ENCODE measurements at regions not wholly inside any gene's neighbourhood (a gene's known extent, or its start where the extent isn't known, plus 50 kb on each side); places are given as distances from the start of the nearest gene placed in this dataset.

DNA sequence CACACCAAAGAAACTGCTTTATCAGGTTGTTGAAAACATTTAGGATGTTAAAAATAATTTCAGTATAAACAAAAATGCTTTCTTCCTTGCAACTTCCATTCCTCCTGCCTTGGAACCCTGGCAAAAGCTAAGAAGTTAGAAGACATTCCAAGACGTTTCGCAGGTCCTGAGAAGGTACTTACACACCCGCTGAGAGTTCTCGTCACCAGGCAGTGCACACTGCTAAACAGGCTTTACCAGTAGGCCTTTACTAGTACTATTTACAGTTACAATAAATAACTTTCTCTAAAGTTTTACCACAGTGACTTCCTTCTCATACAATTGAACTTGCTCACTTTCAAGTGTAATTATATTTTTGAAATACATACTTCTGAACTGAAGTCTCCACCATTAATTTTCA lies 81.4 kb upstream of the RPS6KA2 start:
- intact Hi-C loops (cut with micrococcal nuclease) = no loop called here
- Histone ChIP-seq H3K79me2 (ENCODE audit: control insufficient read depth, insufficient read depth, low read length) (no peaks in the 10 kb centered on the region), H3K27ac (ENCODE audit: low read length in 2 of 2) (no peak overlapping the region), H3K4me1 (ENCODE audit: control insufficient read depth in 2 of 2, insufficient read depth in 2 of 2, low read length in 2 of 2) (peaks cover 0 to 2% of the 10 kb centered on the region in 2 donors), H3K4me3 (ENCODE audit: control extremely low read depth in 1 of 5, extremely low read depth in 1 of 5, insufficient read depth in 1 of 5, low read depth in 2 of 5, low read length in 4 of 5) (no peak overlapping the region), H3K9ac (ENCODE audit: low read length) (no peak overlapping the region), H3K27me3 (replicated peaks in 1 of 4; ENCODE audit: control extremely low read depth in 1 of 4, control insufficient read depth in 3 of 4, insufficient read depth in 4 of 4, low read length in 3 of 4) (peaks cover 0 to 2% (median 0%) of the 10 kb centered on the region in 4 experiments), H3K9me3 (ENCODE audit: control extremely low read depth in 1 of 3, control insufficient read depth in 2 of 3, insufficient read depth in 1 of 3, low read length in 2 of 3) (peaks cover 0 to 16% (median 10%) of the 10 kb centered on the region in 3 donors), H4K20me1 (ENCODE audit: control insufficient read depth, insufficient read depth, low read length, poor library complexity, severe bottlenecking) (no peaks in the 10 kb centered on the region), H2AFZ (ENCODE audit: insufficient read depth, low read depth, low read length, poor library complexity, severe bottlenecking) (no peak overlapping the region), H3K36me3 (replicated peaks in 1 of 2; ENCODE audit: control extremely low read depth in 1 of 2, control insufficient read depth in 1 of 2, extremely low read depth in 1 of 2, insufficient read depth in 2 of 2, low read length in 1 of 2) (no peaks in the 10 kb centered on the region), H3K4me2 (replicated peaks; ENCODE audit: low read depth, low read length, poor library complexity, severe bottlenecking) (no peak overlapping the region)
- Mint-ChIP-seq H3K4me1 (no peaks in the 10 kb centered on the region), H3K27me3 (peaks cover 23% of the 10 kb centered on the region), H3K9me3 (ENCODE audit: insufficient read depth) (peaks cover 4% of the 10 kb centered on the region), H3K27ac (no peak overlapping the region), H3K4me3 (no peak overlapping the region)
- WGBS (ENCODE audit: insufficient coverage) = 97% methylated on average over 4 of the region's 4 CpGs
- ChIA-PET POLR2A (no interaction called here), CTCF (no interaction called here)
- DNase-seq (no peak), ATAC-seq (ENCODE audit: low read depth) (no peak)
- TF ChIP-seq, protein P1, sequence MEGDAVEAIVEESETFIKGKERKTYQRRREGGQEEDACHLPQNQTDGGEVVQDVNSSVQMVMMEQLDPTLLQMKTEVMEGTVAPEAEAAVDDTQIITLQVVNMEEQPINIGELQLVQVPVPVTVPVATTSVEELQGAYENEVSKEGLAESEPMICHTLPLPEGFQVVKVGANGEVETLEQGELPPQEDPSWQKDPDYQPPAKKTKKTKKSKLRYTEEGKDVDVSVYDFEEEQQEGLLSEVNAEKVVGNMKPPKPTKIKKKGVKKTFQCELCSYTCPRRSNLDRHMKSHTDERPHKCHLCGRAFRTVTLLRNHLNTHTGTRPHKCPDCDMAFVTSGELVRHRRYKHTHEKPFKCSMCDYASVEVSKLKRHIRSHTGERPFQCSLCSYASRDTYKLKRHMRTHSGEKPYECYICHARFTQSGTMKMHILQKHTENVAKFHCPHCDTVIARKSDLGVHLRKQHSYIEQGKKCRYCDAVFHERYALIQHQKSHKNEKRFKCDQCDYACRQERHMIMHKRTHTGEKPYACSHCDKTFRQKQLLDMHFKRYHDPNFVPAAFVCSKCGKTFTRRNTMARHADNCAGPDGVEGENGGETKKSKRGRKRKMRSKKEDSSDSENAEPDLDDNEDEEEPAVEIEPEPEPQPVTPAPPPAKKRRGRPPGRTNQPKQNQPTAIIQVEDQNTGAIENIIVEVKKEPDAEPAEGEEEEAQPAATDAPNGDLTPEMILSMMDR (IDR thresholded peaks at IDR 0.05) = no peak
- TF ChIP-seq EZH2 (IDR thresholded peaks at IDR 0.05; ENCODE audit: borderline replicate concordance, insufficient read depth, low read depth, low read length, poor library complexity, severe bottlenecking) = no peak

DNA sequence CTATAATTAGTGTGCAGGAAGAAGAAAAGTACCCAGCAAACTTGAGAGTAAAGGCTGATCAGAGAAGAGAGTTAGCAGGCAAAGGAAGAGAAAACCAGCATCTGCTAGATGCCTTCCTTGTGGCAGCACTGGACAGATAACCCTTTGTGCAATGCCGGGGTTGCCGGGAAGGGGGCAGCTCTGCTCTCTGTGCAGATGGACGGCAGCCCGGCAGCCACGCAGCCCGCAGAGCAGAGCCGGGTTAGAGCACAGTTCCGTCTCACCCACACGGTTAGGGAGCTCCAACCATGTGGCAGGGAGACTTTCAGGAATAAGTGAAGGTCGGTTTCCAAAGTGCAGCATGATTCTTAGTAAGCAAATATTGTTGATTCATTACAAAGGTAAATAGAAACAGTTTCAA lies 80.0 kb upstream of the RPS6KA2 start:
- Mint-ChIP-seq H3K4me3 (no peak overlapping the region), H3K4me1 (no peaks in the 10 kb centered on the region), H3K27ac (no peak overlapping the region), H3K27me3 (peaks cover 26% of the 10 kb centered on the region), H3K9me3 (ENCODE audit: insufficient read depth) (peaks cover 4% of the 10 kb centered on the region)
- H3K27me3 ChIP-seq (replicated peaks in 1 of 4; ENCODE audit: control extremely low read depth in 1 of 4, control insufficient read depth in 3 of 4, insufficient read depth in 4 of 4, low read length in 3 of 4) = peaks cover 0 to 2% (median 0%) of the 10 kb centered on the region in 4 experiments
- no peaks in the 10 kb centered on the region for H3K79me2 ChIP-seq (ENCODE audit: control insufficient read depth, insufficient read depth, low read length)
- TF ChIP-seq, protein P1 (IDR thresholded peaks at IDR 0.05) = no peak
- TF ChIP-seq EZH2 (IDR thresholded peaks at IDR 0.05; ENCODE audit: borderline replicate concordance, insufficient read depth, low read depth, low read length, poor library complexity, severe bottlenecking) = no peak
- no peak overlapping the region for H3K9ac ChIP-seq (ENCODE audit: low read length)
- no peak overlapping the region for H2AFZ ChIP-seq (ENCODE audit: insufficient read depth, low read depth, low read length, poor library complexity, severe bottlenecking)
- DNase-seq (no peak), ATAC-seq (ENCODE audit: low read depth) (no peak)
- H3K4me3 ChIP-seq (ENCODE audit: control extremely low read depth in 1 of 5, extremely low read depth in 1 of 5, insufficient read depth in 1 of 5, low read depth in 2 of 5, low read length in 4 of 5) = no peak overlapping the region
- intact Hi-C loops (cut with micrococcal nuclease) = no loop called here
- no peaks in the 10 kb centered on the region for H3K36me3 ChIP-seq (replicated peaks in 1 of 2; ENCODE audit: control extremely low read depth in 1 of 2, control insufficient read depth in 1 of 2, extremely low read depth in 1 of 2, insufficient read depth in 2 of 2, low read length in 1 of 2)
- no peaks in the 10 kb centered on the region for H4K20me1 ChIP-seq (ENCODE audit: control insufficient read depth, insufficient read depth, low read length, poor library complexity, severe bottlenecking)
- peaks cover 0 to 10% (median 8%) of the 10 kb centered on the region in 3 donors for H3K9me3 ChIP-seq (ENCODE audit: control extremely low read depth in 1 of 3, control insufficient read depth in 2 of 3, insufficient read depth in 1 of 3, low read length in 2 of 3)
- H3K4me2 ChIP-seq (replicated peaks; ENCODE audit: low read depth, low read length, poor library complexity, severe bottlenecking) = no peak overlapping the region
- POLR2A ChIA-PET = no interaction called here
- CTCF ChIA-PET = no interaction called here
- H3K4me1 ChIP-seq (ENCODE audit: control insufficient read depth in 2 of 2, insufficient read depth in 2 of 2, low read length in 2 of 2) = peaks cover 0 to 2% of the 10 kb centered on the region in 2 donors
- no peak overlapping the region for H3K27ac ChIP-seq (ENCODE audit: low read length in 2 of 2)
- WGBS (ENCODE audit: insufficient coverage) = 32% methylated on average over 10 of the region's 10 CpGs

Measured in B cell (primary cell).